ENCODE measurements at regions not wholly inside any gene's neighbourhood (a gene's known extent, or its start where the extent isn't known, plus 50 kb on each side); places are given as distances from the start of the nearest gene placed in this dataset.

- no peak for DNase-seq (ENCODE audit: low read depth)
- no peak for TF ChIP-seq CTCF (IDR thresholded peaks at IDR 0.05; ENCODE audit: insufficient read depth, low read depth, low read length, missing control alignments)
- no peak overlapping the region for H3K4me3 ChIP-seq (ENCODE audit: low read length)
Measured at GRCh38 chr5:175281257-175281656, 162.7 kb downstream of the DRD1 start.

- no peak overlapping the region for H3K4me3 ChIP-seq (ENCODE audit: low read length)
- no peak for DNase-seq (ENCODE audit: low read depth)
- no peak for TF ChIP-seq CTCF (IDR thresholded peaks at IDR 0.05; ENCODE audit: insufficient read depth, low read depth, low read length, missing control alignments)
Measured at GRCh38 chr5:175279506-175279905, 164.5 kb downstream of the DRD1 start.

- no peak for DNase-seq (ENCODE audit: low read depth)
- TF ChIP-seq CTCF (IDR thresholded peaks at IDR 0.05; ENCODE audit: insufficient read depth, low read depth, low read length, missing control alignments) = no peak
- no peak overlapping the region for H3K4me3 ChIP-seq (ENCODE audit: low read length)
Measured at GRCh38 chr5:175275748-175276147, 168.2 kb downstream of the DRD1 start.

GRCh38 chr5:175275097-175275496 is 168.9 kb downstream of the DRD1 start:
- no peak for DNase-seq (ENCODE audit: low read depth)
- no peak for TF ChIP-seq CTCF (IDR thresholded peaks at IDR 0.05; ENCODE audit: insufficient read depth, low read depth, low read length, missing control alignments)
- no peak overlapping the region for H3K4me3 ChIP-seq (ENCODE audit: low read length)

GRCh38 chr5:175274171-175274570 is 169.8 kb downstream of the DRD1 start:
- H3K4me3 ChIP-seq (ENCODE audit: low read length) = no peak overlapping the region
- TF ChIP-seq CTCF (IDR thresholded peaks at IDR 0.05; ENCODE audit: insufficient read depth, low read depth, low read length, missing control alignments) = no peak
- no peak for DNase-seq (ENCODE audit: low read depth)

GRCh38 chr5:175264406-175264805 is 179.6 kb downstream of the DRD1 start:
- no peak for DNase-seq (ENCODE audit: low read depth)
- no peak overlapping the region for H3K4me3 ChIP-seq (ENCODE audit: low read length)
- TF ChIP-seq CTCF (IDR thresholded peaks at IDR 0.05; ENCODE audit: insufficient read depth, low read depth, low read length, missing control alignments) = no peak

- no peak for TF ChIP-seq CTCF (IDR thresholded peaks at IDR 0.05; ENCODE audit: insufficient read depth, low read depth, low read length, missing control alignments)
- DNase-seq (ENCODE audit: low read depth) = no peak
- H3K4me3 ChIP-seq (ENCODE audit: low read length) = no peak overlapping the region
Measured at GRCh38 chr5:175263776-175264175, 180.2 kb downstream of the DRD1 start.

All from epithelial cell of esophagus (primary cell).